GM12878 (cell line): ENCODE measurements at regions not wholly inside any gene's neighbourhood (a gene's known extent, or its start where the extent isn't known, plus 50 kb on each side); places are given as distances from the start of the nearest gene placed in this dataset.

Experiments used
- ATAC-seq: fragments of 200-7000 bp; cut with Tn5 transposase; 3 replicates; pipeline ENCODE4 v1.9.1; 2020; ENCODE audit warnings: mild to moderate bottlenecking, moderate library complexity
- BruUV-seq: library from RNA; stranded (reverse); fragments of 400-500 nt; replicated peaks from 2 replicates; lab custom pipeline; 2021; lab: Mats Ljungman, UMichigan
- CTCF ChIA-PET: fragments of 300-600 bp; sonication (Branson Sonifier 250); formaldehyde crosslinking; extraction: SDS; loops from one replicate; lab custom pipeline; 2021; ENCODE audit warnings: inconsistent platforms; lab: Yijun Ruan, JAX
- POLR2A ChIA-PET: fragments of 350-600 bp; formaldehyde crosslinking; extraction: SDS; loops from one replicate; lab custom pipeline; 2021; ENCODE audit warnings: inconsistent platforms; lab: Charles Lee
- RAD21 ChIA-PET: fragments of 300-600 bp; sonication (Branson Sonifier 250); formaldehyde crosslinking; loops from one replicate; lab custom pipeline; 2023; ENCODE audit warnings: antibody characterized with exemption; ENCODE audit not compliant: unreplicated experiment; lab: Charles Lee
- SMC1A ChIA-PET: fragments of 300-600 bp; sonication (Branson Sonifier 250); formaldehyde crosslinking; loops from one replicate; lab custom pipeline; 2023; ENCODE audit not compliant: unreplicated experiment, uncharacterized antibody; lab: Charles Lee
- DNase-seq: peaks from one replicate; pipeline ENCODE4 v3.0.0-alpha.2; 2011; ENCODE audit warnings: low read depth, low spot score
- FAIRE-seq: peaks from 3 replicates; lab custom pipeline; 2011; peaks lifted over from hg19 to GRCh38; lab: Jason Lieb, UNC
- H2AFZ ChIP-seq: 2 replicates; pipeline ENCODE4 v1.6.0; 2011; ENCODE audit warnings: low read depth, low read length, control low read depth; ENCODE audit not compliant: control insufficient read depth
- H3K27ac ChIP-seq: 2 replicates; pipeline ENCODE4 v1.5.1; 2011; ENCODE audit warnings: control low read depth; ENCODE audit not compliant: control insufficient read depth, insufficient read depth
- H3K27me3 ChIP-seq, 2 experiments: replicated peaks in 1 of 2; 2 replicates each; pipeline versions ENCODE4 v1.6.0 to v1.6.1; 2011; ENCODE audit warnings: low read length in 1 of 2; ENCODE audit not compliant: control insufficient read depth in 2 of 2, insufficient read depth in 2 of 2
- H3K36me3 ChIP-seq, 2 experiments: 2 replicates each; pipeline ENCODE4 v1.5.1; 2011; ENCODE audit warnings: low read length in 1 of 2; ENCODE audit not compliant: control insufficient read depth in 2 of 2, insufficient read depth in 2 of 2
- H3K4me1 ChIP-seq: 2 replicates; pipeline ENCODE4 v1.6.1; 2011; ENCODE audit warnings: mild to moderate bottlenecking, low read length, moderate library complexity, mixed read lengths; ENCODE audit not compliant: control insufficient read depth, insufficient read depth
- H3K4me2 ChIP-seq: 2 replicates; pipeline ENCODE4 v1.6.0; 2011; ENCODE audit warnings: control low read depth; ENCODE audit not compliant: control insufficient read depth, insufficient read depth
- H3K4me3 ChIP-seq: fragments of 200-600 bp; sonication (generic); 2 replicates; pipeline ENCODE4 v1.5.1; 2016
- H3K79me2 ChIP-seq: 2 replicates; pipeline ENCODE4 v1.6.0; 2011; ENCODE audit warnings: low read length; ENCODE audit not compliant: control insufficient read depth, insufficient read depth
- H3K9ac ChIP-seq: 2 replicates; pipeline ENCODE4 v1.8.0; 2011; ENCODE audit warnings: low read length, control low read depth, mixed read lengths; ENCODE audit not compliant: control insufficient read depth, insufficient read depth
- H3K9me3 ChIP-seq: replicated peaks from 3 replicates; pipeline ENCODE4 v1.5.1; 2011; ENCODE audit warnings: mild to moderate bottlenecking, low read length; ENCODE audit not compliant: control insufficient read depth, insufficient read depth
- H4K20me1 ChIP-seq: 2 replicates; pipeline ENCODE4 v1.6.0; 2011; ENCODE audit not compliant: control insufficient read depth, insufficient read depth
- BMI1 ChIP-seq: fragments of 450-650 bp; IDR thresholded peaks from 2 replicates; pipeline ENCODE4 v1.6.1; 2016; ENCODE audit warnings: mild to moderate bottlenecking, moderate library complexity, borderline replicate concordance
- BRCA1 ChIP-seq: IDR thresholded peaks from 2 replicates; pipeline ENCODE4 v1.6.1; 2011; ENCODE audit warnings: low read depth, low read length, improper control_type of control experiment
- CBX3 ChIP-seq: fragments of 200-600 bp; sonication (generic); IDR thresholded peaks from 2 replicates; pipeline ENCODE4 v1.6.1; 2016; ENCODE audit warnings: low read depth, borderline replicate concordance
- CEBPZ ChIP-seq: fragments of 150-350 bp; IDR thresholded peaks from 2 replicates; pipeline ENCODE4 v1.6.1; 2016; ENCODE audit warnings: low read depth, low read length
- FOXM1 ChIP-seq: IDR thresholded peaks from 2 replicates; pipeline ENCODE4 v1.6.1; 2012; ENCODE audit warnings: low read depth, mild to moderate bottlenecking, inconsistent platforms, low read length, moderate library complexity
- IKZF1 ChIP-seq: fragments of 450-650 bp; conservative IDR thresholded peaks from 2 replicates; pipeline ENCODE4 v1.6.1; 2017; ENCODE audit warnings: antibody characterized with exemption, mild to moderate bottlenecking
- JUNB ChIP-seq: IDR thresholded peaks from 2 replicates; pipeline ENCODE4 v1.6.1; 2016; ENCODE audit warnings: antibody characterized with exemption, mild to moderate bottlenecking
- MEF2B ChIP-seq: fragments of 450-650 bp; IDR thresholded peaks from 2 replicates; pipeline ENCODE4 v1.6.1; 2018; ENCODE audit warnings: mild to moderate bottlenecking, moderate library complexity; ENCODE audit not compliant: partially characterized antibody, poor library complexity, severe bottlenecking
- SIN3A ChIP-seq: IDR thresholded peaks from 2 replicates; pipeline ENCODE4 v1.6.1; 2012; ENCODE audit warnings: low read depth, low read length, improper control_type of control experiment
- SREBF1 ChIP-seq: IDR thresholded peaks from 2 replicates; pipeline ENCODE4 v1.6.1; 2012; ENCODE audit warnings: mild to moderate bottlenecking, low read length
- ZBTB33 ChIP-seq: fragments of 450-650 bp; IDR thresholded peaks from 2 replicates; pipeline ENCODE4 v1.6.1; 2017; ENCODE audit warnings: mild to moderate bottlenecking
- ZNF24 ChIP-seq: fragments of 450-650 bp; IDR thresholded peaks from 2 replicates; pipeline ENCODE4 v1.6.1; 2017; ENCODE audit warnings: antibody characterized with exemption, mild to moderate bottlenecking
- ZNF592 ChIP-seq: fragments of 450-650 bp; IDR thresholded peaks from 2 replicates; pipeline ENCODE4 v1.6.1; 2017; ENCODE audit warnings: mild to moderate bottlenecking, moderate library complexity
- WGBS: methylation state at CpG from one replicate; pipeline ENCODE4 v1.1.6; 2016; ENCODE audit warnings: low lambda C conversion rate; ENCODE audit not compliant: insufficient replicate concordance, insufficient coverage; ENCODE audit errors: missing lambda C conversion rate; 5-methylcytosine and 5-hydroxymethylcytosine counted together
- in situ Hi-C: fragments of 300-500 bp; cut with MboI; formaldehyde crosslinking; loops from 9 replicates; pipeline ENCODE4 v1.14.3; 2018; ENCODE audit warnings: mixed read lengths
- intact Hi-C: fragments of 100-400 bp; cut with micrococcal nuclease; formaldehyde crosslinking; loops from one replicate; pipeline ENCODE4 v1.14.2; 2022; ENCODE audit not compliant: unreplicated experiment

- no peak for TF ChIP-seq ZNF592
These were observed 516.3 kb downstream of the BCOR start (continued) for GRCh38 chrX:39581411-39581810.

GRCh38 chrX:39582091-39582490, 515.7 kb downstream of the BCOR start:
- FAIRE-seq (no peak), ATAC-seq (no peak), DNase-seq (no peak)
- in situ Hi-C loops: no loop called here
- 33% methylated on average over 3 of the region's 3 CpGs for WGBS
- no peaks in the 10 kb centered on the region for H4K20me1 ChIP-seq
- no peaks in the 10 kb centered on the region; a peak in 2 of 4 replicates for H3K27me3 ChIP-seq
- H2AFZ ChIP-seq: no peak overlapping the region
- no peaks in the 10 kb centered on the region; the same call in 1 of the 2 replicates for H3K4me1 ChIP-seq
- ChIA-PET SMC1A (no interaction called here), POLR2A (no interaction called here), RAD21 (no interaction called here), CTCF (no interaction called here)
- BruUV-seq: no TSS peak
- H3K4me2 ChIP-seq: no peak overlapping the region
- H3K36me3 ChIP-seq: no peaks in the 10 kb centered on the region
- no peak overlapping the region for H3K27ac ChIP-seq
- H3K9me3 ChIP-seq: no peaks in the 10 kb centered on the region; the same call in 2 of the 3 replicates
- H3K4me3 ChIP-seq: no peak overlapping the region
- H3K79me2 ChIP-seq: no peaks in the 10 kb centered on the region
- H3K9ac ChIP-seq: no peak overlapping the region
- intact Hi-C loops: no loop called here
- no peak for TF ChIP-seq CBX3
- TF ChIP-seq BMI1: no peak
- TF ChIP-seq ZBTB33: no peak
- no peak for TF ChIP-seq IKZF1
- no peak for TF ChIP-seq BRCA1
- TF ChIP-seq JUNB: no peak
- no peak for TF ChIP-seq ZNF24
- no peak for TF ChIP-seq CEBPZ
- TF ChIP-seq FOXM1: no peak
- TF ChIP-seq MEF2B: no peak
- no peak for TF ChIP-seq SREBF1
- TF ChIP-seq SIN3A: no peak
